GM19397 (cell line): ENCODE measurements at regions not wholly inside any gene's neighbourhood (a gene's known extent, or its start where the extent isn't known, plus 50 kb on each side); places are given as distances from the start of the nearest gene placed in this dataset.

Source experiments
- ATAC-seq: cut with Tn5 transposase; IDR thresholded peaks from one replicate; pipeline ENCODE4 v1.9.1; 2021; ENCODE audit warnings: mild to moderate bottlenecking, moderate library complexity; ENCODE audit not compliant: unreplicated experiment

DNA sequence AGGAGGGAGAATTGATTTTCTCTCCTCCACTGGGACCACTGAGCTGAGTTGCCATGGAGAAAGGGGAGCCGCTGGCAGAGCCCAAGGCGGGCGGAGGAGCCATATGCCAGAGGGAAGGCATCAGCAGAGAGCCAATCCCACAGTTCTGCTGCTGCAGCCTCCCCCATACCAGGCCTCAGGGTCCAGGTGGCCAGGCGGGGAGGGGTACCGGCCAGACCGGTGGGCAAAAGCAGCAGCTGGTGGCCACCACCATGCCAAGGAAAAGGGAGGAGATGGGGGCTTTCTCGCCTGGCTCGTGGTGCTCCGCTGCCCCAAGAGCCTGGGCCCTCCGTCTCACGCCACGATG, 72.8 kb downstream of the PITPNM2 start:
- ATAC-seq = no peak

- no peak for ATAC-seq
Measured at GRCh38 chr12:123077298-123078119, 73.4 kb downstream of the PITPNM2 start.

DNA sequence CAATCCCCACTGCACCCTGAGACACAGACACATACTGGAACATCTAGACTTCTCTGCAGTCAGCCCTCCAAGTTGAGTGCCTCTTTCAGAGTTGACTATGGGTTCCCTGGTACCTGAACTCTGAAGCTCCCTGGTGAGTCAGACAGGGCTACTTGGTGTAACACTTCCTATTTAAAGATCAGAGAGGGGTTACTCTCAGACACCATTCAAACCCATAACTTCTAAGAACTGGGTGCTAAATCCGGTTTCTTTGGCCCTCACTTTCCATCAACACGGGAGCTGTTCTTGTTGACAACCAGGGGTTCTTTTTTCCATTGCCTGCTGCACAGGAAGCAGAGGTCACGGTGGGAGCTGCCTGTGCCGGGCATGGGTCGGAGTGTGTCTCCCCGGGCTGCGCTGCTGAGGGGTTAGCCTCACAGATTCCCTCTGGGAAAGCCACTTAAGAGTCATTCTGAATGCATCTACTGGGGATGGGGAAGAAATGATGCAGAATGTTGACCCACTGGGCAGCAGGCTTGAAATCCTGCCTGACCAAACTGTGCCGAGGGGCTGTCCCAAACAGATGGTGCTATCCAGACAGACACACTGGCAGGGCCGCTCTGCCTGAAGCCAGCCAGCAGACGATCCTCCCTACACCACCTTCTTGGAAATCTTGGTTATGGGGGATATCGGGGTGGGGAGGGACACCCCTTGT, 74.1 kb downstream of the PITPNM2 start:
- ATAC-seq = no peak

- ATAC-seq = no peak
Measured at GRCh38 chr12:123075646-123076171, 75.2 kb downstream of the PITPNM2 start.

DNA sequence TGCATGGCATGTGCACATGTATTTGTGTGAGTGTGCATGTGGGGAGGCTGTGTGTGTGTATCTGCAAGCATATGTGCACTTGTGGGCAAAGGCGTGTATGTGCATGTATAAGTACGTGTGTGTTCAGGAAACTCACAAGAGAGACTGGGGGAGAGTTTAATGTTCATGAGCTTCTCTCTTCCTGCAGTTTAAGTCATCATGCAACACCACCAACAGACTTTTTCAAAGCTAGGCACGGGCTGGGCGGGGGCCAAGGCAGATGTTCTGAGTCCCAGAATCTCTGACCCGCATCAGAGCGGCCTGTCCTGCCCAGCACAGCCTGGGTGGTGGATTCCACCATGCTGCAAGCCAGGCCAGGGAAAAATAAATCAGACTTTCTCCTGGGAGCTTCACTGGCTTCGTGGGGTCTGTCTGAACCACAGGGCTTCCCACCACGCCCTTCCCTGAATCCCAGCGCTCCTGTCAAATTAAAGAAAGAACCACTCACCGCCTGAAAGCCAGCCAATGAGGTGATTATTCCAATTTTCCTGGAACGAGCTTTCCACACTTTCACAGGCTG, 75.7 kb downstream of the PITPNM2 start:
- ATAC-seq = no peak

GRCh38 chr12:123073962-123074801, 76.7 kb downstream of the PITPNM2 start:
- ATAC-seq = no peak

DNA sequence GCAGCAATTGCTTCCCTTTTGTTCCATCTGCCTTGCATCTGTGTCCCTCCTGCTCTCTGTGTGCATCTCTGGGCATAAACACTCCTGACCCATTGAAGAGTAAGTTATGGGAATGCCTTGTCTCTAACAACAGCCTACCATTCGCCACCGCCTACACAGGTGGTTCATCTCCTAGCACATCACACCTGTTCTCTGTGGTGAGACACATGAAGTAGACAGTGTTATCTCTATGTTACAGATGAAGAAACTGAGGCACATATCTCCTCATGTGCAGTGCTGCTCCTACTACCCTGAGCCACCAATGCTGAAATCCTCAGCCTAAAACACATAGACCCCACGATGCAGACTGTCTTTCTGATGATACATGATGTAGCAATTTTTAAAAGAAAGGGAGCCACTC, 77.6 kb downstream of the PITPNM2 start:
- ATAC-seq = no peak

GRCh38 chr12:123071857-123072256, 79.0 kb downstream of the PITPNM2 start:
- ATAC-seq = no peak

GRCh38 chr12:123071099-123071800, 79.6 kb downstream of the PITPNM2 start:
- no peak for ATAC-seq

DNA sequence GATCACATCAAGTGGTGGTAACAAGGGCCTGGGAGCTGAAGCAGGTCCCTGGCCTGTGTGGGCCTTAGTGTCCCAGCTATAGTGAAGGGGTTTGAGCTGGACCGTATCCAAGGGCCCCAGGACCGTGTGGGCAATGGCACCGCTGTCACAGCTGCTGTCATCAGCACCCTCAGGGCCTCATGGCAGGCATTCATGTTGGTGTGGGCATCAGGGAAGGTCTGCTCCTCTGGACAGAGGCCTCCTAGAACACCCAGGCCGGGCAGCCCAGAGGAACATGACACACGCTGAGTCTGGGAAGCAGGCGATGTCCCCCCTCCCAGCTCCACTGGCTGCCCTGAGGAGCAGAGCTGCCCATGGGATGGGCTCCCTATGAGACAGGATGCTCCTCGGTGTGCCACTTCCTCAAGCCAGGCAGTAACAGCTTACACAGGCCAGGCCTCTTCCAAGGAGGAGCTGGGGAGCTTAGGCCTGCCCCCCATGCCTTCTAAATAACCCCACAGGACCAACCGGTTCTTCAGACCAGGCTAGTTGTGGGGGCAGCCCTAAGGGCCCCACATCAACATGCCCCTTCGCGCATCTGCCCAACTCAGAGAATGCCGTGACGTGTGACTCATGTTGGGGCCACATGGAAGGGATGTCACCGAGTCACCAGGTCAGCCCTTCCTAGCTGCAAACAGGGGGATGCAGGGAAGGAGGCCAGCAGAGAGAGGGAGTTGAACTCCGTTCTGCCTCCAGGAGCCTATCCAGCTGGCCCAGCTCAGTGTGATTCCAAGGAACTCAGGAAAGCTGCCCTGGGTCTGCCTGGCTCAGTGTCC, 80.4 kb downstream of the PITPNM2 start:
- no peak for ATAC-seq

DNA sequence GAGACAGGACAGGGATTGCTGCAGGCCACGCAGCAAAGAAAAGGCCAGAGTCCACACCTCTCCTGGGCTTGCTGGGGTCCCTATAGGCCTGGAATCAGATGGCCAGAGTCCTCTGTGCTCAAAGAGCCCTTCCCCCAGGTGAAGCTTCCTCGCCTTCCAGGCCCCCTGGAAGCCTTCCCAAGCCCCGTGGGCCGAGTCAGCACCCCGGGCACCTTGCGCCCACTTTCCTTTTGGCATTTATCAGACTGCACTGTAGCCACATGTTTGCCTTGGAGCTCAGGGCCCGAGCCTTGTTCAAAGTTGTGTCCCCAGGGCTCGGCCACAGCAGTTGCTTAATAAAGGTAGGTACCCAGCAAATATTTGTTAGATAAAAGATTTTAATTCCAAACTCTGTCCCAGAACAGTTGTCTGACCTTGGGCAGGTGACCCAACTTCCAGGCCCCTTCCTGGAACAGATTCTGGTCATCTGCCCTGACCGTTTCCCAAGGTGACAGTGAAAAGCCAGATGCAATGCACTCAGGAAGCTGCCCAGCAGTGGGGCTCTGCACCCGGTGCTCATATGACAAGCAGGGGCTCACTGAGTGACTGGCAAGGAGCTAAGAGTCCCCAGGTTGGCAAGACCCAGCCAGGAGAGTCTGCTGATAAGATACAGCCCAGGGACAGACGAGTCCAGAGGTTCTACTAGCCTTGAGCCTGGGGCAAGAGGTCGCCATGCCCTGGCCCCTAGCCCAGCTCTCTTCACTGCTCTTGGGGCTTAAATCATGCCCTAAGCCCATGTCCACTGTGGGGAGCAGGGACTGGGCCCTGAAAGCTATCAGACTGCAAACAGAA, 81.2 kb downstream of the PITPNM2 start:
- ATAC-seq = no peak

- no peak for ATAC-seq
Measured at GRCh38 chr12:123067654-123068053, 83.2 kb downstream of the PITPNM2 start.

- no peak for ATAC-seq
Measured at GRCh38 chr12:123066384-123066710, 84.5 kb downstream of the PITPNM2 start.

DNA sequence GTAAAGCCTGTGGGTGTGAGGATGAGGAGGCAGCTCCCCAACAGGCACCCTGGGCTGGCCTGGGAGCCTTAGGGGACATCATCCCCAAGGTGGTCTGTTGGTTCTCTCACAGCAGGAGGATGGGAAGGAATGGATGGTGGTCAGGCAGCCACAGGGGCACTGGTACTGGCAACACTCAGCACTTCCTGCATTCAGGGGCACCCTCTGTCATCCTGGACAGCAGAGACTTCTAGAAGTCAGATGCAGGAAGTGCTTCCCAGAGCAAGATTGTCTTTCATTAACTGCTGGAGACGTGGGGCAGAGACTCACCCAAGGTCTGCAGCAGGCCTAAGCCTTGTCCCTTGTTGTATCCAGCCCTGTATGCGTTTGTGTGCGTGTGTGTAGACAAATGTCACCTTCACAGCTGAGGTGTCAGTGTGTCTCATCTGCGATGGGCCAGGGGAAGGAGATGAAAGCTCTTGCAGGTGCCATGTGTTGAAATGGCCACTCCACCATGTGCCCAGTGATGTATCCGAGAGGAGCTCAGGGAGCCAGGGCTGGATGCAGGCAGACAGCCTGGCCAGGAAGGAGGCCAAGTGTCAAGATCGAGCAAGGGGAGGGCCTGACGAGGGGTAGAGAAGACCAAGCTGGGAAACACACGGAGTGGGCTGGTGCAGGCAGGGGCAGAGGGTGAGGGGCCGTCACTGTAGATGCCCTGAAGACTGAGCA, 85.1 kb downstream of the PITPNM2 start:
- no peak for ATAC-seq

GRCh38 chr12:123064885-123065619, 84.6 kb downstream of the ARL6IP4 start:
- ATAC-seq = no peak

- no peak for ATAC-seq
Measured at GRCh38 chr12:123064366-123064765, 83.9 kb downstream of the ARL6IP4 start.

DNA sequence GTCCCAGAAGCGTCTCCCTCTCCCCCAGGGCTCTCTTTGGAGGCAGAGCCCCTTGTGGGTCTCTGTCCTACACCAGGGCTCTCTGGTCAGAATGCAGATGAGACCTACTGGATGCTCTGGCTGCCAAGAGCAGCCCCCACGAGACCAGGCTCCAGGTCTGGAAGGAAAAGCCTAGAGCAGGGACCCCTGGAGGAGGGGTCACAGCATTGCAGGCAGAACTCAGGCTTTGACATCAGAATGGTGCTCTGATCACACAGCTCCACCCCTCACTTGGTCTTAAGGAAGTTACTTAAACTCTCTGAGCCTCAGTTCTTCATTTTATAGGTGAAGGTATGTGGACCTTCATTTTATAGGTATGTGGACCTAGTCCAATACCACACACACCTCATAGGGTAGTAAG, 83.1 kb downstream of the ARL6IP4 start:
- ATAC-seq = no peak
